GM12864 (cell line): ENCODE measurements at regions not wholly inside any gene's neighbourhood (a gene's known extent, or its start where the extent isn't known, plus 50 kb on each side); places are given as distances from the start of the nearest gene placed in this dataset.
A peak's percentile ranks its signal among the peaks of the same experiment; 100 is the strongest.

ENCODE experiments used
- DNase-seq: peaks from one replicate; pipeline ENCODE4 v3.0.0-alpha.2; 2011; ENCODE audit warnings: low read depth
- H3K4me3 ChIP-seq: 2 replicates; pipeline ENCODE4 v1.5.1; 2011; ENCODE audit warnings: mild to moderate bottlenecking, low read depth, low read length, control low read depth
- CTCF ChIP-seq: IDR thresholded peaks from 2 replicates; pipeline ENCODE4 v1.5.1; 2011; ENCODE audit warnings: low read depth, mild to moderate bottlenecking, moderate library complexity, low read length, control low read depth, inconsistent platforms; ENCODE audit errors: missing control alignments

- H3K4me3 ChIP-seq: no peak overlapping the region
- TF ChIP-seq CTCF: no peak
- no peak for DNase-seq
These were observed 139.9 kb upstream of the CXCR4 start for GRCh38 chr2:136257893-136258292.

GRCh38 chr2:136255648-136256461, 137.9 kb upstream of the CXCR4 start:
- no peak overlapping the region for H3K4me3 ChIP-seq
- no peak for DNase-seq
- TF ChIP-seq CTCF: peak; percentile 33

- H3K4me3 ChIP-seq: no peak overlapping the region
- no peak for TF ChIP-seq CTCF
- DNase-seq: no peak
These were observed 137.2 kb upstream of the CXCR4 start for GRCh38 chr2:136255127-136255526.

GRCh38 chr2:136254681-136255080, 136.7 kb upstream of the CXCR4 start:
- no peak for TF ChIP-seq CTCF
- H3K4me3 ChIP-seq: no peak overlapping the region
- no peak for DNase-seq

- no peak for TF ChIP-seq CTCF
- no peak overlapping the region for H3K4me3 ChIP-seq
- no peak for DNase-seq
These were observed 135.5 kb upstream of the CXCR4 start for GRCh38 chr2:136253288-136254004.

- DNase-seq: no peak
- TF ChIP-seq CTCF: no peak
These were observed 134.1 kb upstream of the CXCR4 start for GRCh38 chr2:136251885-136252585.

More at GRCh38 chr2:136251885-136252585, 134.1 kb upstream of the CXCR4 start:
- H3K4me3 ChIP-seq: no peak overlapping the region
